Gastroesophageal sphincter (tissue), 4 donors: ENCODE measurements at regions not wholly inside any gene's neighbourhood (a gene's known extent, or its start where the extent isn't known, plus 50 kb on each side); places are given as distances from the start of the nearest gene placed in this dataset.

Source experiments
- ATAC-seq: fragments of 150-250 bp; one replicate; pipeline ENCODE4 v1.9.1; 2016; ENCODE audit warnings: mild to moderate bottlenecking, moderate library complexity
- H3K27ac ChIP-seq, 4 donors: fragments of 200-600 bp; sonication (generic) in 3 of 4; 1 replicate in 3 of 4; 2 replicates in 1 of 4; pipeline ENCODE4 v1.5.1; 2016 to 2019
- H3K27me3 ChIP-seq: fragments of 200-600 bp; sonication (generic); one replicate; pipeline ENCODE4 v1.5.1; 2019
- H3K36me3 ChIP-seq, 2 donors: fragments of 200-600 bp; sonication (generic); one replicate each; pipeline ENCODE4 v1.5.1; 2019; ENCODE audit warnings: control low read depth in 1 of 2
- H3K4me1 ChIP-seq, 3 donors: fragments of 200-600 bp; sonication (generic); 1 replicate in 2 of 3; 2 replicates in 1 of 3; pipeline ENCODE4 v1.5.1; 2016 to 2019; ENCODE audit warnings: control low read depth in 2 of 3
- H3K4me3 ChIP-seq, 2 donors: fragments of 200-600 bp; sonication (generic); one replicate each; pipeline ENCODE4 v1.5.1; 2019; ENCODE audit warnings: mild to moderate bottlenecking in 1 of 2, moderate library complexity in 1 of 2
- H3K9me3 ChIP-seq, 3 donors: fragments of 200-600 bp; sonication (generic); one replicate each; pipeline ENCODE4 v1.5.1; 2017 to 2019; ENCODE audit warnings: control low read depth in 2 of 3
- EP300 ChIP-seq: sonication (generic); formaldehyde crosslinking; IDR thresholded peaks from one replicate; pipeline ENCODE4 v1.6.1; 2017; ENCODE audit warnings: antibody characterized with exemption, mild to moderate bottlenecking
- POLR2A ChIP-seq, 2 donors: fragments of 450-650 bp; IDR thresholded peaks; one replicate each; pipeline ENCODE4 v1.6.1; 2017; ENCODE audit warnings: antibody characterized with exemption in 2 of 2, mild to moderate bottlenecking in 2 of 2, moderate library complexity in 1 of 2
- POLR2AphosphoS5 ChIP-seq: sonication (generic); formaldehyde crosslinking; IDR thresholded peaks from one replicate; pipeline ENCODE4 v1.6.1; 2017; ENCODE audit warnings: antibody characterized with exemption
- WGBS, 2 donors: methylation state at CpG; one replicate each; pipeline ENCODE4 v1.1.5; 2018; ENCODE audit warnings: low coverage in 1 of 2; 5-methylcytosine and 5-hydroxymethylcytosine counted together
- TF ChIP-seq, protein P1 (sequence below), 4 experiments: fragments of 200-600 bp in 2 of 4; fragments of 450-650 bp in 2 of 4; sonication (generic) in 1 of 4; IDR thresholded peaks; one replicate each; pipeline ENCODE4 v1.5.1; 2017 to 2019; ENCODE audit warnings: antibody characterized with exemption in 4 of 4, mild to moderate bottlenecking in 2 of 4, moderate library complexity in 2 of 4

DNA sequence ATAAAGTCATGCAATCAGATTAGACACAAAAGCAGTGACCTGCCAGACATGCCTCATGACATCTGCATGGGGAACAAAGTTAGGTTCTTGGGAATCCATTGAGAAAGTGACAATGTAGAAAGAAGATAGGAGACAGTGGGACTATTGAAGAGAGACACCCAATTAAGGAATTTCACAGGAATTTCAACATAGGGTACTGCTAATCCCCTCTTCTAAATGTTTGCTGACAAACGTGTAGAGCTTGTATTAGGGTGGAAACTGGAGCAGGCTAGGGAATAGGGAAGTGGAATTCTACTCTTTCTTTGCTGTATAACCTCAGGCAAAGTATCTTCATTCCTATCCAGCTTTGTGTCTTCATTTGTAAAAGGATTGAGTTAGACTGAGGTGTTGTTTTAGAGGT lies 409.4 kb upstream of the SASH1 start:
- 14 to 15% methylated on average over 1 of the region's 1 CpG for WGBS, 2 donors
- Histone ChIP-seq H3K27ac (no peak overlapping the region), H3K4me3 (no peak overlapping the region), H3K27me3 (no peaks in the 10 kb centered on the region), H3K36me3 (no peaks in the 10 kb centered on the region), H3K4me1 (no peaks in the 10 kb centered on the region), H3K9me3 (peaks cover 0 to 11% (median 0%) of the 10 kb centered on the region in 3 donors)
- no peak for ATAC-seq
- TF ChIP-seq POLR2AphosphoS5 = no peak
- no peak for TF ChIP-seq POLR2A (IDR thresholded peaks at IDR 0.05)
- TF ChIP-seq EP300 = no peak
- TF ChIP-seq, protein P1, sequence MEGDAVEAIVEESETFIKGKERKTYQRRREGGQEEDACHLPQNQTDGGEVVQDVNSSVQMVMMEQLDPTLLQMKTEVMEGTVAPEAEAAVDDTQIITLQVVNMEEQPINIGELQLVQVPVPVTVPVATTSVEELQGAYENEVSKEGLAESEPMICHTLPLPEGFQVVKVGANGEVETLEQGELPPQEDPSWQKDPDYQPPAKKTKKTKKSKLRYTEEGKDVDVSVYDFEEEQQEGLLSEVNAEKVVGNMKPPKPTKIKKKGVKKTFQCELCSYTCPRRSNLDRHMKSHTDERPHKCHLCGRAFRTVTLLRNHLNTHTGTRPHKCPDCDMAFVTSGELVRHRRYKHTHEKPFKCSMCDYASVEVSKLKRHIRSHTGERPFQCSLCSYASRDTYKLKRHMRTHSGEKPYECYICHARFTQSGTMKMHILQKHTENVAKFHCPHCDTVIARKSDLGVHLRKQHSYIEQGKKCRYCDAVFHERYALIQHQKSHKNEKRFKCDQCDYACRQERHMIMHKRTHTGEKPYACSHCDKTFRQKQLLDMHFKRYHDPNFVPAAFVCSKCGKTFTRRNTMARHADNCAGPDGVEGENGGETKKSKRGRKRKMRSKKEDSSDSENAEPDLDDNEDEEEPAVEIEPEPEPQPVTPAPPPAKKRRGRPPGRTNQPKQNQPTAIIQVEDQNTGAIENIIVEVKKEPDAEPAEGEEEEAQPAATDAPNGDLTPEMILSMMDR (IDR thresholded peaks at IDR 0.05) = no peak

DNA sequence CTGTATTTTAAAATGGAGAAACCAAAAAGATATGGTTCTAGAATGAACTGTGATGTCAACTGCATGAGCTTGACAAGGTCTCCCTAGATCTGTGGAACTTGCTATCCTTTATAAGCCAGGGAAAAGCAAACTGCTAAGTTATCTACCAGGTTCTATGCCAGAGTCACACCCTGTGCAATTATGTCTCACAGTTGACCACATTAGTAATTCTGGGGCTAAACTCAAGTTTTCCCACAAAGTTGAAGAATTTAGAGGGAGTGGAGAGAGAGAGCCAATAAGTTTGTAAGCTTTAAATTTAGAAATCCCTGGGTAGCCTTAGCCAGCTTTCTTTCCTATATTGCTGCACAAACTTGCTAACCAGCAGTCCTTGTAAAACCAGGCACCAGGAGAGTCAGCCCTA lies 407.0 kb upstream of the SASH1 start:
- Histone ChIP-seq H3K4me3 (no peak overlapping the region), H3K27ac (no peak overlapping the region), H3K9me3 (no peaks in the 10 kb centered on the region), H3K4me1 (no peaks in the 10 kb centered on the region), H3K27me3 (no peaks in the 10 kb centered on the region), H3K36me3 (no peaks in the 10 kb centered on the region)
- ATAC-seq = no peak
- TF ChIP-seq EP300 (no peak), POLR2AphosphoS5 (no peak), POLR2A (IDR thresholded peaks at IDR 0.05) (no peak)

DNA sequence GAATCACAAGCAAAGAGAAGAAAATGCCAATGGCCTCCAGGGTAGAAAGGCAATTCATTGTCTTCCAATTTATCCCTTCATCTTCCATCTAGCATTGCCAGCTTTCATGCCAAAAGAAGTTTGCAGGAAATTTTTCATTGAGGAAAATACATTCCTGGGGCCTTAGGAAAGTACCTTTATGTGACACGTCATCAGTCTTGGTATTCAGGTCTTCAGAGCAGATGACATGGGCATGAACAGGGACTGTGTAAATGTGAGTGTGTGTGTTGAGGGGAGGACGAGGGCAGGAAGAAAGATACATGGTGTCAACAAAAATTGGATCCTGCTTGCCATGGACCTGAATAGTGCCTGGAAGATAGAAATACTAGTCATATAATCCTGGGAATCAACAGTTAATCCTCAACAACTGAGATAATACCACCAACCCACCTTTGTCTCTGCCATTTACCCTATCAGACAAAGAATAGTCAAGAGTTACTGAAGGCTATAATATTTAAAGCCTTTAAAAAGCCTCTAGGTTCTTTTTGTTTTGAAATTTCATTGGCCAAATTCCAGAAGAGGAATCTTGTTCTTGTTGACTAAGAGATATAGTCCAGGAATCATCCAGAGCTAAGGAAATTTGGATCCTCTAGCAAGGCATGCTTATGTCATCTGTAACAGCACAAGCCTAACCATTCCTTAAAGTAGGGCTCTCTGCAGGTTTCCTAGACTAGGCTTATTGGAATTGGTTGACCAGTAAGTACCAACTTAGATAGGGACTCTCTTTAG lies 405.8 kb upstream of the SASH1 start:
- H3K4me3 ChIP-seq = no peak overlapping the region
- no peaks in the 10 kb centered on the region for H3K27me3 ChIP-seq
- no peak overlapping the region for H3K27ac ChIP-seq
- TF ChIP-seq EP300 (no peak), POLR2A (IDR thresholded peaks at IDR 0.05) (no peak), POLR2AphosphoS5 (no peak)
- TF ChIP-seq, protein P1 (IDR thresholded peaks at IDR 0.05) = no peak
- H3K36me3 ChIP-seq = no peaks in the 10 kb centered on the region
- no peaks in the 10 kb centered on the region for H3K9me3 ChIP-seq
- WGBS, 2 donors = 88 to 93% methylated on average over 2 of the region's 2 CpGs
- H3K4me1 ChIP-seq = no peaks in the 10 kb centered on the region
- no peak for ATAC-seq

DNA sequence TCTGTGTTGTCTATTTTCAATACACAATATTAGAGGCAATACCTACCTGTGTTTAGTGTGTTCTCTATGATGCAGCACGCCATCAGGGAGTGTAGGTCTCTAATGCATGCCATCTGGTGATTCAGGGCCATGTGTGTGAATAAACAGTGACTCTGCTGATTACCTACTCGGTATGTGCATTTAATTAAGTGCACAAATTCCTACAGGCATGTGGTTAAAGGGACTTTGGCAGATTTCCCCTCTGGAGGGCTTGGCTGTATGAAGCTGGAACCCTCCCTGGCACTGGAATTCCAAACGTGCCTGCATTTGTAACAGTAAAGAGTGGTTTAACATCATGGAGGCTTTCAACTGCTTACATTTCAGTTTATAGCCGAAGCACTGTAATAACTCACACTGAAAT lies 401.5 kb upstream of the SASH1 start:
- no peaks in the 10 kb centered on the region for H3K27me3 ChIP-seq
- no peak for ATAC-seq
- no peak overlapping the region for H3K4me3 ChIP-seq
- TF ChIP-seq EP300 (no peak), POLR2A (IDR thresholded peaks at IDR 0.05) (no peak), POLR2AphosphoS5 (no peak)
- TF ChIP-seq, protein P1 (IDR thresholded peaks at IDR 0.05) = no peak
- H3K36me3 ChIP-seq = no peaks in the 10 kb centered on the region
- no peaks in the 10 kb centered on the region for H3K9me3 ChIP-seq
- 43 to 69% methylated on average over 3 to 4 of the region's 4 CpGs for WGBS, 2 donors
- H3K4me1 ChIP-seq = no peaks in the 10 kb centered on the region
- no peak overlapping the region for H3K27ac ChIP-seq

DNA sequence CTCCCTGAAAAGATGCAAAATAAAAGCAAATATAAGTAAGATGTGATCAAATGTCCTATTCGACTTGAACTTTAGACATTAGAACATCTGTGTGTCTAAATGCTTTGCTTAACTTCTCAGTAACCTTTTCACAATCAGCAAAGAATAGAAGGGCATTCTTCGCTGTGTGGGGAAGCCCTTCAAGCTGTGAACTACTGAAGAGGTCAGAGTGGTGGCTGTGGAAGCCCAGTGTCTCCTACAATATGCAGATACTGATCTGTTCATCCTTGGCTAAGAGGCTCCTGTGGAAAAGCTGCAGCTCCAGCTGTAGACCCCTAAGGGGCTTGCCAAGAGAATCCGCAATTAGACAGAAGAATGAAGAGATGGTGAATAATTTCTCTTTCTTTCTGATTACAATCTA lies 400.3 kb upstream of the SASH1 start:
- Histone ChIP-seq H3K36me3 (no peaks in the 10 kb centered on the region), H3K27ac (no peak overlapping the region), H3K9me3 (no peaks in the 10 kb centered on the region), H3K27me3 (no peaks in the 10 kb centered on the region), H3K4me1 (no peaks in the 10 kb centered on the region), H3K4me3 (no peak overlapping the region)
- ATAC-seq = no peak
- 21 to 82% methylated on average over 2 to 3 of the region's 3 CpGs for WGBS, 2 donors
- TF ChIP-seq POLR2AphosphoS5 (no peak), POLR2A (IDR thresholded peaks at IDR 0.05) (no peak)
- TF ChIP-seq, protein P1 (IDR thresholded peaks at IDR 0.05) = no peak
